HG03521 (cell line): ENCODE measurements at regions not wholly inside any gene's neighbourhood (a gene's known extent, or its start where the extent isn't known, plus 50 kb on each side); places are given as distances from the start of the nearest gene placed in this dataset.

Experiments
- ATAC-seq: cut with Tn5 transposase; IDR thresholded peaks from one replicate; pipeline ENCODE4 v1.9.1; 2021; ENCODE audit warnings: mild to moderate bottlenecking, moderate library complexity; ENCODE audit not compliant: unreplicated experiment

- ATAC-seq = no peak
These were observed 113.5 kb upstream of the TMEM18 start for GRCh38 chr2:790634-791245.

DNA sequence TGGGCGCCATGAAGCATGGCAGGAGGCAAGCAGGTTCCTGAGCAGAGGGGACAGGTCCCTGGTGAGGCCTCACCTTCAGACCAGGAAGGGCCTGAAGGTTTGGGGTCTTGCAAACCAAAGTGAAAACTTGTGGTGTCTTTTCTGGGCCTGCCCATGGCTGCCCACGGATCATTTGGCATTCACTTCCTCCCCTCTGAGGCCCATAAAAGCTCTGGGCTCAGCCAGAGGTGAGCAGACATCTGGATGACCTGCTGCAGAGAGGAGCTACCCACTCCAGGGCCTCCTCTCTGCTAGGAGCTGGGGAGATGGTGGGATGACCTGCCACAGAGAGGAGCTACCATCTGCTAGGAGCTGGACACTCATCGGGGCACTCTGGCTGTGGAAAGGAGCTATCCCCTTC lies 112.9 kb upstream of the TMEM18 start:
- no peak for ATAC-seq

DNA sequence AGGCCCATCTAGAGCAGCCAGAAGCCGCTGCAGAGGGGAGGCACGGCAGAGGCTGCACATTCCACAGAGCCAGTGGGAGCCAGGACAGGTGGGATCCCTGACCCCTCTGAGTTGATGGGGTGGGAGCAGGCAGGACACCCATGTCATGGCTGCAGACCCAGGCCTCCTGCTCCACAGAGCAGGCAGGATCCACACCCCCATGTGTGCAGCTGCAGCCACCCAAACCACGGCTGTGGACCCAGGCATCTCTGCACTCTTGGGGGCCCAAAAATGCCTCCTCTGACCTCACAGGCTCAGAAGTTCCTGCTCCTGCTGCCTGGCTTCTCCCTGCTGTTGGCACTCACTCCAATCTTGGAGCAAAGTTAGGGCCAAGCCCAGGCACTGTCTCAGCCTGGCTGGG lies 112.3 kb upstream of the TMEM18 start:
- ATAC-seq = no peak

GRCh38 chr2:788227-789032 lies 111.2 kb upstream of the TMEM18 start:
- no peak for ATAC-seq

- no peak for ATAC-seq
These were observed 107.5 kb upstream of the TMEM18 start for GRCh38 chr2:784753-785152.

- ATAC-seq = no peak
These were observed 103.4 kb upstream of the TMEM18 start for GRCh38 chr2:780581-780980.

GRCh38 chr2:780002-780401 lies 102.8 kb upstream of the TMEM18 start:
- no peak for ATAC-seq

GRCh38 chr2:778731-779350 lies 101.6 kb upstream of the TMEM18 start:
- no peak for ATAC-seq

DNA sequence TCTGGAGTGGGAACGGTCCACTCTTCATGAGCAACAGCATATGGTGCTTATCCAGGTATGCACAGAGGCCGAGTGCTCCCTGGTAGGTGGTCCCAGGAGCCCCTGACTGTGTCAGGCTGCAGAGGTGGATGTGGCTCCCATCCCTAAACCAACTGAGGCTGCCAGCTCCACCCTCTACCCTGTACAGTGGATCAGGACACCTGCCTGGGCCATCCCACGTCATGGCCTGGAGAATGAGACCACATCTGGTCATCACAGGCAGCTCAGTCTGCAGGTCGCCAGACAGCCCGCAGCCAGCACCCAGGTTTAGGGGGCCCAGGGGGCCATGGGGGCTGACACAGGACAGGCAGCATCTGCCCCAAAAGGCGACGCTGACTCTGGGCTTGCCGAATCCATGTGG lies 100.3 kb upstream of the TMEM18 start:
- no peak for ATAC-seq

DNA sequence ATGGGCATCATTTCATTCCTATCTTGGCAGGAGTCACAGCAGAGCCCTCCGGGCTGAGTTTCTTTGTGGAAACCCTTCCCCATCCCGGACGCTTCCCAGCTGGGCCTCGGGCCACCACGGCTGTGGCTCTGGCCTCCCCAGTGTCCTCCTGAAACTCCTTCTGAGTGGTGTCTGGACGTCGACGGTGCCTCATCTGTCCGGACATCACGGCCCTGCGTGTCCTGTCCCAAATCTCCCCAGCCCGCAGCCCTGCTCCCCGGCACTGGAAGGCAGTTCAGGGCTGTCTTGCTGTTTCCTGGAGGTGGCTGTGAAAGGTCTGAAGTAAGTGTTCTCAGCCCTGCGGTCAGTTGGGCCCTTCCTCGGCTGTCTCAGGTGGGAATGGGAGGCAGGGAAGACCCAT lies 99.8 kb upstream of the TMEM18 start:
- ATAC-seq = no peak

GRCh38 chr2:776487-776886 lies 99.3 kb upstream of the TMEM18 start:
- ATAC-seq = no peak

DNA sequence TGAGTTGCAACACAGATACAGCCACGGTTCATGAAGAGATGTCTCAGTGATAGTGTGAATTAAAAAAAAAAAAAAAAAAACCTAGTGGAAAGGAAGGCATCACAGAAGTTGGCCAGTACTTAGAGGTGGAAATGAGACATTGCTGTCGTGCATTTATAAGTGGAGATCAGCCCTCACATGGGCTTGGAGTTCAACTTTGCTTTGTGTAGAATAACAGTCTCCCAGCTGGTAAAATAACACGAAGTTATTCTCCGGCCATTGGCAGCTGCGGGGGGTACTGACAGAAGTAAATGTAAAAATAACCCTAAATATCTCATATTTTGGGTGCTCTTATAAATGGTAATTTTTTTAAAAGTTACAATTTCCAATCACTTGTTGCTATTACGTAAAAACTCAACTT lies 98.8 kb upstream of the TMEM18 start:
- ATAC-seq = no peak

DNA sequence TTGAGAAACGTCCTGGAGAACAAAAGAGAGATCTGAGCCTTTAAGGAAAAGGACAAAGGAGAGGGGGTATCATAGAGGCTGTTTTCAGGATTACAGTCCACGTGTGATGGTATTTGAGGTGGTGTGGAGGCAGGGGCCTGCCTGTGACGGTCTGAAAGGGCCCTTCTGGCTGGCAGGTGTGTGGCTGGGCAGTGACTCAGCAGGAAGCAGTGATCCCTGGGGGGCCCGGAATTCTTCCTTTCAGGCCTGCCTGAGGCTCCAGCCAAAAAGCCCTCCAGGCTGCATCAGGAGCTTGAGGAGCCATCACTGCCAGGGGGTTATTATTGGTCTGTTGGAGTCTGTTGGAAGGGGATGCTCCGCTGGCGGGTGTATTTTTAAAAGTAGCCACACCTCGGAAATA lies 97.2 kb upstream of the TMEM18 start:
- ATAC-seq = no peak

- no peak for ATAC-seq
These were observed 96.3 kb upstream of the TMEM18 start for GRCh38 chr2:773256-774160.

- no peak for ATAC-seq
These were observed 94.3 kb upstream of the TMEM18 start for GRCh38 chr2:771538-771937.

GRCh38 chr2:770776-771175 lies 93.6 kb upstream of the TMEM18 start:
- no peak for ATAC-seq

DNA sequence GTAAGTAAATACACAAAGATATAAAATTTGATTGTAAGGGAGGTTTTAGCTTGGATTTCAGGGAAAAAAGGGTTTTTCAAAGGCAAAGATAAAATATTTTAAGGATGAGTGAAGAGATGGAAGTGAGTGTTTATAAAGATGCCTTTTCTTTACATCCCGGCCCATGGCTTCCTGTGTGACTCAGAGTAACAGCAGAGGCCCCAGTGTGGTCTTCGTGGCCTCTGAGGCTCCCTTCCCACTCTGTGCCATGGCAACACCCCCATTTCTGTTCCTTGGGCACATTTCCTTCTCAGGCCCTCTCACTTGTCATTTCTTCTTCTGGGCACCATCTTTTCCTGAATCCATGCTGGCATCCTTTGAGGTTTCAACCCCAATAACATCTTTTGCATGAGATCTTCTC lies 92.6 kb upstream of the TMEM18 start:
- no peak for ATAC-seq

- no peak for ATAC-seq
These were observed 91.2 kb upstream of the TMEM18 start for GRCh38 chr2:768451-768850.

GRCh38 chr2:767944-768343 lies 90.7 kb upstream of the TMEM18 start:
- ATAC-seq = no peak

- no peak for ATAC-seq
These were observed 90.2 kb upstream of the TMEM18 start for GRCh38 chr2:767440-767839.

GRCh38 chr2:766255-766654 lies 89.0 kb upstream of the TMEM18 start:
- no peak for ATAC-seq
